HFF-Myc (cell line): ENCODE measurements at regions not wholly inside any gene's neighbourhood (a gene's known extent, or its start where the extent isn't known, plus 50 kb on each side); places are given as distances from the start of the nearest gene placed in this dataset.

ENCODE experiments used
- DNase-seq: peaks from one replicate; pipeline ENCODE4 v3.0.0-alpha.2; 2011; ENCODE audit warnings: low read depth; ENCODE audit errors: extremely low read depth
- H3K4me3 ChIP-seq: replicated peaks from 2 replicates; pipeline ENCODE4 v1.5.1; 2011; ENCODE audit warnings: low read depth, mild to moderate bottlenecking, control low read depth, low read length
- TF ChIP-seq, protein P1 (sequence below): IDR thresholded peaks from 2 replicates; pipeline ENCODE4 v1.5.1; 2012; ENCODE audit warnings: mild to moderate bottlenecking, low read depth, low read length, control low read depth; ENCODE audit errors: missing control alignments

DNA sequence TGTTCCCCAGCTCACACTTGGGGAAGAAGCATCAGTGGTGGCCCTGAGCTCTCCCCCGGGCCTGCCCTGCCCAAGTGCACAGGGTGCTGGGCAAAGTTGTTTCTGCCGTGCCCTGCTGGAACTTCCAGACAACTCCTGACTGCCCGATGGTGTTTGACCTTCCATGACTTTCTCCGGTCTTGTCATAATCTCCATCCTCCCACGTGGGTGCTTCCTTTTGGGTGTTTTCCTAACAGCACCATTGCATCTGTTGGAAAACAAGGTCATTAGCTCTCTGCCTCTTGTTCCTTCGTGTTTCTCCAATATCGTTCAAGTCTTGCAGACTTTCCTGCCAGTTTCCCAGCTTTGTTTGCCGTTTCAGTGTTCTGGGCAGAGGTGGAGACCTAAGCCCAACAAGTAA is 68.7 kb upstream of the TIAM2 start:
- H3K4me3 ChIP-seq: no peak overlapping the region
- no peak for DNase-seq
- TF ChIP-seq, protein P1, sequence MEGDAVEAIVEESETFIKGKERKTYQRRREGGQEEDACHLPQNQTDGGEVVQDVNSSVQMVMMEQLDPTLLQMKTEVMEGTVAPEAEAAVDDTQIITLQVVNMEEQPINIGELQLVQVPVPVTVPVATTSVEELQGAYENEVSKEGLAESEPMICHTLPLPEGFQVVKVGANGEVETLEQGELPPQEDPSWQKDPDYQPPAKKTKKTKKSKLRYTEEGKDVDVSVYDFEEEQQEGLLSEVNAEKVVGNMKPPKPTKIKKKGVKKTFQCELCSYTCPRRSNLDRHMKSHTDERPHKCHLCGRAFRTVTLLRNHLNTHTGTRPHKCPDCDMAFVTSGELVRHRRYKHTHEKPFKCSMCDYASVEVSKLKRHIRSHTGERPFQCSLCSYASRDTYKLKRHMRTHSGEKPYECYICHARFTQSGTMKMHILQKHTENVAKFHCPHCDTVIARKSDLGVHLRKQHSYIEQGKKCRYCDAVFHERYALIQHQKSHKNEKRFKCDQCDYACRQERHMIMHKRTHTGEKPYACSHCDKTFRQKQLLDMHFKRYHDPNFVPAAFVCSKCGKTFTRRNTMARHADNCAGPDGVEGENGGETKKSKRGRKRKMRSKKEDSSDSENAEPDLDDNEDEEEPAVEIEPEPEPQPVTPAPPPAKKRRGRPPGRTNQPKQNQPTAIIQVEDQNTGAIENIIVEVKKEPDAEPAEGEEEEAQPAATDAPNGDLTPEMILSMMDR: no peak

DNA sequence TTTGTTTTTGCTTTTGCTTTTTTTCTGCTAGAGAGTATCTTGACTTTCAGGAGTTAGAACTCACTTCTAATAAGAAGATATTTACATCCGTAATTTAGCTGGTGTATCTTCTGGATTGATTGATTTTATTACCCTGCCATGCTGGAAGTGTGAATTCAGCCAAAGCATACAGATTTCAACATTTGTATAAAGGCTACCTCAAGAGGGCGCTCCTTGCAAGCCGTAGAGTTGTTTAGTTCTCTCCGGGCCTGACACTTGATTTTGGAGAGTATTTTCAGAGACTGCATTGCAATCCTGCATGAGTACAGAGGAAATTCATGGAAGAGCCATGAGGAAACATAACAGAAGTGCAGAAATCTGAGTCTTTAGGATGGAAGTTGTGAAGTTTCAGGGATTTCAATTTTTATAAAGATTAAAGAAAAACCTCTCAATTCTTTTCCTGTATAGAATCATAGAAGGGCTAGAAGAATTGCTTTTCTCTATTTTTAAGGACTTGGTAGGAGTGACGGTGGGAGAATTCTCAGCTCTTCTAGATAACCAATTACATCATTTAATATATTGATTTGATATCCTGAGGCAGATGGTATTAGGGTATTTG is 66.7 kb upstream of the TIAM2 start:
- TF ChIP-seq, protein P1: peak; percentile 73
- no peak overlapping the region for H3K4me3 ChIP-seq
- DNase-seq: peak; percentile 59

DNA sequence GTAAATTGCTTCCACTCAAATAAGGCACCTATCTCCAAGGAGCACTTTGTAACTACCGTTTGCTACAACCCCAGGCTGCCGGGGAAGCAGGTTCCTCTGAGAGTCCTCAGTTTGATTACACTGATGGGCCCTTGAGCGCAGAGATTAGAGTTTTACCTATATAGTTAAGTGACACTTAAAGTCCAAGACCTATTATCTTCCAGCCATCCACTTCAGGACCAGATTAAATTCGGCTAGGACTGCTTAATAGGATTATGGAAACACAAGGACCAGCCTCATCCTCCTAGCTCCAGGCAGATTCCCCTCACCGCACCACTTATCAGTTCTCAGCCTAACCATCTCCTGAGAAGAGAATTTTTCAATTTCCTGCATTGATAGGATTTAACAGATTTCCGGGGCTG is 64.7 kb upstream of the TIAM2 start:
- no peak overlapping the region for H3K4me3 ChIP-seq
- no peak for DNase-seq
- TF ChIP-seq, protein P1: no peak

DNA sequence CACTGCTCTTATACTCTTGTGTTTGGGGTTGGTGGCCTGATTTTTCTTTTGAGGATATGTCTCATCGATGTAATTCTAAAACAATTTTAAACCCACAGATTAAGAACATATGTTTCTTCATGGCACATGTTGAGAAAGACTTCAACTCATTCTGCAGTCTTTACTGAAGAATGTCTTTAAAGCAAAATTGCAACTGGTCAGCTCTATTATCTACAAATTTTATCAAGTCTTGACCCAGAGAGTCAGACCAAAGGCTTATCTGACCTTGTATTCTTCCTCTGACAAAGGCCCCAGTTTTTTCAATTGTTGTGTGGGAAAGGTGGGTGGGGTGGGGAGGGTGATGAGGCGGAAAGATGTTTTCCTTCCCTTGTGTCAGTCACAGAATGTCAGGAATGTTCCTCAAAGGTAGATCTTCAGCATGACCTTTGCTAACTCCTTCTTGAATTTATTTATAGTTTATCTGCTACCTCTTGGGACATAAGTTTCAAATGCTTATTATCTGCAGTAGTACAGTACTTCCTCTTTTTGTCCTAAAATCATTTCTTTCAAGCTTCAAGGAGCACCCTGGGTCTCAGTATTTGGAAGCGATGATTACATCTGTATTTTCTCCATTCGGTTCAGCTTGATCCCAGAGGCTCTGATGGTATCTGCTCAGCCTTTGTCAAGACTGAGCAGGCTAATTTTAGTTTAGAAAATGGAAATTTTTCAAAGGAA is 63.2 kb upstream of the TIAM2 start:
- peak; percentile 56 for DNase-seq
- TF ChIP-seq, protein P1: no peak
- H3K4me3 ChIP-seq: no peak overlapping the region

DNA sequence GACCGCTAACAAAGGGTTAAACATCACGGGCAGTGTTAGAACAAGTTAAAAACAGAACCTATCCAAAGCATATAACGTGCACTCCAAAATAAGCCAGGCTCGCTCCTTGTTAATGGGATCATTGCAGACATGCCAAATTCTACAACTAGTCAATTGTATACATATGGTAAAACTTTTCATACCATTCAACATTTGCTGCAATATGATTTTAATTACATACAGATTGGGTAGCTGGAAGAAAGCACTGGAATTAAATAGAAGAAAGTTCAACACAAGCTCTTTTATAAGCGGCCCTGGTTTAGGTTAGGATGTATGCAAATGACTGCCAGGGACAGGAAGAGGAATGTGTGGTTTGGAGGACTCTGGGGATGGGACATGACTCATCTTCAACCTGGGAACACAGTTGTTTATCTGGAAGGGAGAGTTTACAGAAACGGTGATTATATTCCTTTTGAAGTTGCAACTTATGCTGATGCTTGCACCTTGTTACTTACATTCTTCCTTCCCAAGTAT is 62.5 kb upstream of the TIAM2 start:
- H3K4me3 ChIP-seq: no peak overlapping the region
- TF ChIP-seq, protein P1: no peak
- DNase-seq: peak; percentile 95

DNA sequence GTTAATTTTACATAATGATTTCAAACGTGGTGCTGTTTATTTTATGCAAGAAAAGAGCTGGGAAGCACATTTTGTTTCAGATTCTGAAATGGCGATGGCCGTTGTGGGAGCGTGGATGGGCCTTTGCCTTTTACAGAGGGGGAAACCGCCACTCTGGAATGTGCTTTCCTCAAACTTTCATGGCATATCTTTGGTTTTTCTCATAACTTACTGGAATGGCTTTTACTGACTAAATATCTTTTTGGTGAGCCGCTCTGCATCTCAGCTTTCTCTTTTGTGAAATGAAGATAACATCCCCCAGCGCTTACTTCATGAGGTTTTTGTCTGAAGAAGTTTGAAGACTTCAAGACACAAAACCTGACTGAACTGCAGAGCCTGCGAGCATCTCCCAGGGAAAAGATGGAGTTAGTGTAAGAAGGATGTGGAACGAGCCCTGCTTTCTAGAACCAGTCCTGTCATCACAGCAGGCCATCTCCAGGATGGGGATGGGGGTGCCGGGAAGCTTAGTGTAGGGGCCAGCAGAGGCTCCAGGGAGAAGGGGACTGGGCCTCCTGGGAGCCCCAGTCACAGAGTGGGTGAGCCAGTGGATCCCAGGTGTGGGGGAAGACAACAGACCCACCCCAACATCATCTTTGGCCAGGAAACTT is 61.8 kb upstream of the TIAM2 start:
- no peak overlapping the region for H3K4me3 ChIP-seq
- no peak for DNase-seq
- TF ChIP-seq, protein P1: no peak
